ENCODE measurements at regions not wholly inside any gene's neighbourhood (a gene's known extent, or its start where the extent isn't known, plus 50 kb on each side); places are given as distances from the start of the nearest gene placed in this dataset.

GRCh38 chr1:5403935-5404334 lies 588.3 kb downstream of the NPHP4 start:
- DNase-seq, result no peak

GRCh38 chr1:5402618-5403017 lies 589.6 kb downstream of the NPHP4 start:
- no peak for DNase-seq

GRCh38 chr1:5399771-5400170 lies 592.5 kb downstream of the NPHP4 start:
- no peak for DNase-seq

- DNase-seq, result no peak
Measured at GRCh38 chr1:5396593-5396992, 595.6 kb downstream of the NPHP4 start.

GRCh38 chr1:5394111-5394510 lies 598.1 kb downstream of the NPHP4 start:
- DNase-seq, result no peak

- DNase-seq, result no peak
Measured at GRCh38 chr1:5393603-5394002, 598.6 kb downstream of the NPHP4 start.

- no peak for DNase-seq
Measured at GRCh38 chr1:5393146-5393545, 599.1 kb downstream of the NPHP4 start.

- no peak for DNase-seq
Measured at GRCh38 chr1:5391725-5392124, 600.5 kb downstream of the NPHP4 start.

- DNase-seq, result no peak
Measured at GRCh38 chr1:5390504-5390903, 601.7 kb downstream of the NPHP4 start.

- no peak for DNase-seq
Measured at GRCh38 chr1:5389101-5389885, 602.9 kb downstream of the NPHP4 start.

GRCh38 chr1:5388622-5389021 lies 603.6 kb downstream of the NPHP4 start:
- no peak for DNase-seq

- no peak for DNase-seq
Measured at GRCh38 chr1:5386371-5386770, 605.9 kb downstream of the NPHP4 start.

- DNase-seq, result no peak
Measured at GRCh38 chr1:5385956-5386355, 606.3 kb downstream of the NPHP4 start.

- DNase-seq, result no peak
Measured at GRCh38 chr1:5385096-5385799, 607.0 kb downstream of the NPHP4 start.

- DNase-seq, result no peak
Measured at GRCh38 chr1:5381491-5381890, 610.7 kb downstream of the NPHP4 start.

GRCh38 chr1:5379176-5379759 lies 613.0 kb downstream of the NPHP4 start:
- no peak for DNase-seq

GRCh38 chr1:5376538-5377247 lies 615.5 kb downstream of the NPHP4 start:
- DNase-seq, result no peak

GRCh38 chr1:5375481-5375880 lies 616.7 kb downstream of the NPHP4 start:
- no peak for DNase-seq

- no peak for DNase-seq
Measured at GRCh38 chr1:5374192-5374591, 618.0 kb downstream of the NPHP4 start.

- DNase-seq, result no peak
Measured at GRCh38 chr1:5373281-5373680, 618.9 kb downstream of the NPHP4 start.

- no peak for DNase-seq
Measured at GRCh38 chr1:5371270-5371669, 621.0 kb downstream of the NPHP4 start.

- DNase-seq, result no peak
Measured at GRCh38 chr1:5370311-5370710, 621.9 kb downstream of the NPHP4 start.

- DNase-seq, result no peak
Measured at GRCh38 chr1:5369223-5369622, 623.0 kb downstream of the NPHP4 start.

- no peak for DNase-seq
Measured at GRCh38 chr1:5368201-5368600, 624.0 kb downstream of the NPHP4 start.
